ENCODE measurements at regions not wholly inside any gene's neighbourhood (a gene's known extent, or its start where the extent isn't known, plus 50 kb on each side); places are given as distances from the start of the nearest gene placed in this dataset.
"Not testable (repeated sequence)": the region's sequence is repeated elsewhere in the genome, so short reads cannot be mapped to it uniquely, and the experiment has no call there.

DNA sequence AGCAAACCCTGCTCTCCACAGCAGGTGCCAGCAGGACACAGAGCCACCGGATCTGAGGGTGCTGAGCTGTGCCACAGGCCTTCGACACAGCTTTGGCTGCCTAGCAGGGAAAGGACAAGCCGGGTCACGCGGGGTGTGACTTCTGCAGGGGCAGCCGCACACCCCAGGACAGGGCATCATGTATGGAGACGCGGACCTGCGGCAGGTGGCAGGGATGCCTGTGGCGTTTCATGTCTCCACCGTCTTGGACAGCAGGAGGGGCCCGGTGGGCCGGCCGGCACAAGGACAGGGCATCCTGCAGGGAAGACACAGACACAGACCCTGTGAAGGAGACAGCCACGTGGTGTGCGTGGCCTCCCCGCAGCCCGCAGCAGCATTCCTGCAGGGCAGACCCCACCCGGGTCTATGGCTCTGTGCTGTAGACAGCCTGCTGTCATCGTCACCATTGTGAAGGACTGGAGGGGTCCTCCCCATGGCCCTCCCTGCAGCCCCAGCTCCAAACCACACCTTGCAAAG lies 109.2 kb downstream of the PDGFA start:
- DNase-seq (ENCODE audit: low read depth) (no peak), FAIRE-seq (no peak)
- H3K4me3 ChIP-seq (ENCODE audit: low read depth, low read length): no peak overlapping the region
- H3K27me3 ChIP-seq (ENCODE audit: control insufficient read depth, insufficient read depth, low read length): peaks cover 3% of the 10 kb centered on the region
- no peaks in the 10 kb centered on the region for H3K36me3 ChIP-seq (ENCODE audit: control insufficient read depth, insufficient read depth, low read length)
- TF ChIP-seq, protein P1, sequence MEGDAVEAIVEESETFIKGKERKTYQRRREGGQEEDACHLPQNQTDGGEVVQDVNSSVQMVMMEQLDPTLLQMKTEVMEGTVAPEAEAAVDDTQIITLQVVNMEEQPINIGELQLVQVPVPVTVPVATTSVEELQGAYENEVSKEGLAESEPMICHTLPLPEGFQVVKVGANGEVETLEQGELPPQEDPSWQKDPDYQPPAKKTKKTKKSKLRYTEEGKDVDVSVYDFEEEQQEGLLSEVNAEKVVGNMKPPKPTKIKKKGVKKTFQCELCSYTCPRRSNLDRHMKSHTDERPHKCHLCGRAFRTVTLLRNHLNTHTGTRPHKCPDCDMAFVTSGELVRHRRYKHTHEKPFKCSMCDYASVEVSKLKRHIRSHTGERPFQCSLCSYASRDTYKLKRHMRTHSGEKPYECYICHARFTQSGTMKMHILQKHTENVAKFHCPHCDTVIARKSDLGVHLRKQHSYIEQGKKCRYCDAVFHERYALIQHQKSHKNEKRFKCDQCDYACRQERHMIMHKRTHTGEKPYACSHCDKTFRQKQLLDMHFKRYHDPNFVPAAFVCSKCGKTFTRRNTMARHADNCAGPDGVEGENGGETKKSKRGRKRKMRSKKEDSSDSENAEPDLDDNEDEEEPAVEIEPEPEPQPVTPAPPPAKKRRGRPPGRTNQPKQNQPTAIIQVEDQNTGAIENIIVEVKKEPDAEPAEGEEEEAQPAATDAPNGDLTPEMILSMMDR (IDR thresholded peaks at IDR 0.05; ENCODE audit: insufficient read depth, low read length, severe bottlenecking): no peak

DNA sequence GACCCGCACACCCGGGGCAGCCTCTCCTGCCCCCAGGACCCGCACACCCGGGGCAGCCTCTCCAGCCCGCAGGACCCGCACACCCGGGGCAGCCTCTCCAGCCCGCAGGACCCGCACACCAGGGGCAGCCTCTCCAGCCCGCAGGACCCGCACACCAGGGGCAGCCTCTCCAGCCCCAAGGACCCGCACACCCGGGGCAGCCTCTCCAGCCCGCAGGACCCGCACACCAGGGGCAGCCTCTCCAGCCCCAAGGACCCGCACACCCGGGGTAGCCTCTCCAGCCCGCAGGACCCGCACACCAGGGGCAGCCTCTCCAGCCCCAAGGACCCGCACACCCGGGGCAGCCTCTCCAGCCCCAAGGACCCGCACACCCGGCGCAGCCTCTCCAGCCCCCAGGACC lies 108.5 kb downstream of the PDGFA start:
- H3K27me3 ChIP-seq (ENCODE audit: control insufficient read depth, insufficient read depth, low read length); H3K4me3 ChIP-seq (ENCODE audit: low read depth, low read length); FAIRE-seq; DNase-seq (ENCODE audit: low read depth); H3K36me3 ChIP-seq (ENCODE audit: control insufficient read depth, insufficient read depth, low read length): not testable (repeated sequence)

DNA sequence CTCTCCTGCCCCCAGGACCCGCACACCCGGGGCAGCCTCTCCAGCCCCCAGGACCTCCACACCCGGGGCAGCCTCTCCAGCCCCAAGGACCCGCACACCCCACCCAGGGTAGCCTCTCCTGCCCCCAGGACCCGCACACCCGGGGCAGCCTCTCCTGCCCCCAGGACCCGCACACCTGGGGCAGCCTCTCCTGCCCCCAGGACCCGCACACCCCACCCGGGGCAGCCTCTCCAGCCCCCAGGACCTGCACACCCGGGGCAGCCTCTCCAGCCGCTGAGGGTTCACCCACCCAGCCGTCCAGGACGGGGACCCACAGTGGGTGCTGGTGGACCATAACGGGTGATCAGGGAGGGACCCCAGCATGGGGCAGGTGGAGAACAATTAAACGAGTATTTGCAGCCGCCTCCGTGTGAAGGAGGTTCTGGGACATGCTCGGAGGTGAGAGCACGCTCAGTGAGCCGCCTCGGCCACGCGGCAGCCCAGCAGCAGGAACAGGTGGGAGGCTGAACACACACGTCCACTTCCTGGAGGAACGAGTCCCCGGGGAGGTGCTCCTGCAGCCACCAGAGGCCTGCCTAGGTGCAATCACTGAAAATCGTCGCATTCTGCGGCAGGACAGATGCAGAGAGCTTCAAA lies 107.9 kb downstream of the PDGFA start:
- no peaks in the 10 kb centered on the region for H3K36me3 ChIP-seq (ENCODE audit: control insufficient read depth, insufficient read depth, low read length)
- no peak for FAIRE-seq
- no peak for DNase-seq (ENCODE audit: low read depth)
- no peak overlapping the region for H3K4me3 ChIP-seq (ENCODE audit: low read depth, low read length)
- TF ChIP-seq, protein P1 (IDR thresholded peaks at IDR 0.05; ENCODE audit: insufficient read depth, low read length, severe bottlenecking): no peak
- peaks cover 3% of the 10 kb centered on the region for H3K27me3 ChIP-seq (ENCODE audit: control insufficient read depth, insufficient read depth, low read length)

DNA sequence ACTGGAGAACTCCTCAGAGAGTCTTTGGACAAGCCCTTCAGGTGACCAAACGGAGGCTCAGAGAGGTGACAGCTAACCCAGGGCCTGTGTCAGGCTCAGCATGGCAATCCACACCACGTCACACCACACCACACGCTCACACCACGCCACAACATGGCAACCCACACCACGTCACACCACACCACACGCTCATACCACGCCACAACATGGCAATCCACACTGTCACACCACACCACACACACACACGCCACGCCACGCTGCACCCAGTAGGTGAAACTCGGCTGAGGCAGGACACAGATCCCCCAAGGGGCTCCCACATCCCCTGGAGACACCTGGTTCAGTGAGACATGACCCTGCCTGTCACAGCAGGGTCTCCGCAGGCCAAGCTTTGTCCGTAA lies 107.3 kb downstream of the PDGFA start:
- FAIRE-seq (peak; percentile 32), DNase-seq (ENCODE audit: low read depth) (no peak)

DNA sequence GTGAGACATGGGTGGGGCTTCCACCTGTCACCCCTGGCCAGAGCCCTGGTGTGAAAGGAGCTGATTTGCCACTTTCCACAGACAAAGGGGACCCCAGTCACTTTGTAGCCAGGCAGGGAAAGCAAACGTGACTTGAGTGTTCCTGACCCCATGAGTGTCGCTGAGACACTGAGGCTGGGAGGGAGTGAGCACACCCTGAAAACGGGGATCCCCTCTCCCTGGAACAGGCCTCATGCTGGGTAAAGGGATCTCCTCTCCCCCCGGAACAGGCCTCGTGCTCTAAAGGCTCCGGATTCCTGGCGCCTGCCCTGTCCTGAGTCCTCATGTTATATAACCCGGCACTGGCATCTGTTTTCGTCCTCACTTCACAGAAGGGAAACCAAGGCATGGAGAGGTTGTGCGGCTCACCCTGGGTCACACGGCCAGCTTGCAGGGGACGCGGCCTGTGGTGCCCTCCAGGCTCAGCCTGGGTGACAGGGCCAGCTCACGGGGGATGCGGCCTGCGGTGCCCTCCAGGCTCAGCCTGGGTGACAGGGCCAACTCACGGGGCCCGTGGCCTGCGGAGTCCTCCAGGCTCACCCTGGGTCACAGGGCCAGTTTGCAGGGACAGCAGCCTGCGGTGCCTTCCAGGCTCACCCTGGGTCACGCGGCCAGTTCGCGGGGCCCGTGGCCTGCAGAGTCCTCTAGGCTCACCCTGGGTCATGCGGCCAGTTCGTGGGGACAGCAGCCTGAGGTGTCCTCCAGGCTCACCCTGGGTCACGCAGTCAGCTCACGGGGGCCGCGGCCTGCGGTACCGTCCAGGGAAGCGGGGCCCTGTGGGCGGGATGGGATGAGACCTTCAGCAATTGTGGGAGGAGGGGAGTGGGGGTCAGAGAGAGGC lies 104.7 kb downstream of the PDGFA start:
- no peak overlapping the region for H3K4me3 ChIP-seq (ENCODE audit: low read depth, low read length)
- no peaks in the 10 kb centered on the region for H3K27me3 ChIP-seq (ENCODE audit: control insufficient read depth, insufficient read depth, low read length)
- TF ChIP-seq, protein P1 (IDR thresholded peaks at IDR 0.05; ENCODE audit: insufficient read depth, low read length, severe bottlenecking): no peak
- H3K36me3 ChIP-seq (ENCODE audit: control insufficient read depth, insufficient read depth, low read length): no peaks in the 10 kb centered on the region
- DNase-seq (ENCODE audit: low read depth) (no peak), FAIRE-seq (no peak)

More for the DNA sequence above, 107.3 kb downstream of the PDGFA start:
- no peak overlapping the region for H3K4me3 ChIP-seq (ENCODE audit: low read depth, low read length)
- TF ChIP-seq, protein P1 (IDR thresholded peaks at IDR 0.05; ENCODE audit: insufficient read depth, low read length, severe bottlenecking): no peak
- no peaks in the 10 kb centered on the region for H3K36me3 ChIP-seq (ENCODE audit: control insufficient read depth, insufficient read depth, low read length)
- H3K27me3 ChIP-seq (ENCODE audit: control insufficient read depth, insufficient read depth, low read length): peaks cover 3% of the 10 kb centered on the region
